ENCODE measurements at regions not wholly inside any gene's neighbourhood (a gene's known extent, or its start where the extent isn't known, plus 50 kb on each side); places are given as distances from the start of the nearest gene placed in this dataset.
"Not testable (repeated sequence)": the region's sequence is repeated elsewhere in the genome, so short reads cannot be mapped to it uniquely, and the experiment has no call there.

DNA sequence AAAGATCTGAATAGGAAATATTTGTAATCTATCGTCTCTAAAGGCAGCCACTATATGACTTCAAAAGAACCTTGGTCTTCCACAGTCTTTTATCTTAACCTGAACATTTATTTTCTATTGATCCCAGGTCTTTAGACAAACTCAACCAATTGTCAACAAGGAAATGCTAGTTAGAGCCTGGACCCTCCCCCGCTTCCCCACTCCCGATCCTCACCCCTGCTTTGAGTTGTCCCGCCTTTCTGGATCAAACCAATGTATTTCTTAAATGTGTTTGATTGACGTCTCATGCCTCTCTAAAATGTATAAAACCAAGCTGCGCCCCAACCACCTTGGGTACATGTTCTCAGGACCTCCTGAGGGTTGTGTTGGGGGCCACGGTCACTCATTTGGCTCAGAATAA is 506.6 kb downstream of the RPIA start:
- TF ChIP-seq POLR2A, CTCF, POLR2AphosphoS5 (IDR thresholded peaks at IDR 0.05): not testable (repeated sequence)
